OCI-LY7 (cell line): ENCODE measurements at regions not wholly inside any gene's neighbourhood (a gene's known extent, or its start where the extent isn't known, plus 50 kb on each side); places are given as distances from the start of the nearest gene placed in this dataset.

Experiments
- BruUV-seq: library from RNA; stranded (reverse); fragments of 400-500 nt; replicated peaks from 2 replicates; lab custom pipeline; 2021; lab: Mats Ljungman, UMichigan
- CTCF ChIA-PET: fragments of 300-600 bp; sonication (Branson Sonifier 250); formaldehyde crosslinking; loops from one replicate; lab custom pipeline; 2022; ENCODE audit warnings: antibody characterized with exemption; ENCODE audit not compliant: unreplicated experiment; lab: Charles Lee
- POLR2A ChIA-PET: fragments of 300-600 bp; sonication (Branson Sonifier 250); formaldehyde crosslinking; loops from one replicate; lab custom pipeline; 2022; ENCODE audit warnings: antibody characterized with exemption; lab: Charles Lee
- DNase-seq: peaks from one replicate; pipeline ENCODE4 v3.0.0-alpha.2; 2015; ENCODE audit warnings: low spot score
- H2AFZ ChIP-seq: fragments of 200-600 bp; sonication (generic), shearing (Covaris generic); 2 replicates; pipeline ENCODE4 v1.6.1; 2014; ENCODE audit warnings: mild to moderate bottlenecking, antibody characterized with exemption, low read length, moderate library complexity
- H3K27ac ChIP-seq: fragments of 200-600 bp; sonication (generic); 2 replicates; pipeline ENCODE4 v1.5.1; 2014; ENCODE audit warnings: mixed run types, low read depth, mild to moderate bottlenecking, moderate library complexity, low read length, inconsistent platforms; ENCODE audit not compliant: poor library complexity, severe bottlenecking
- H3K36me3 ChIP-seq: fragments of 200-600 bp; sonication (generic); 2 replicates; pipeline ENCODE4 v1.6.1; 2014; ENCODE audit warnings: mild to moderate bottlenecking, antibody characterized with exemption, low read length, moderate library complexity, mixed read lengths; ENCODE audit not compliant: insufficient read depth
- H3K4me1 ChIP-seq: fragments of 200-600 bp; sonication (generic); 2 replicates; pipeline ENCODE4 v1.5.1; 2014; ENCODE audit warnings: mild to moderate bottlenecking, low read length; ENCODE audit not compliant: insufficient read depth, poor library complexity, severe bottlenecking
- H3K4me2 ChIP-seq: fragments of 200-600 bp; sonication (generic); 2 replicates; pipeline ENCODE4 v1.6.1; 2014; ENCODE audit warnings: mild to moderate bottlenecking, low read length
- H3K4me3 ChIP-seq: fragments of 200-600 bp; sonication (generic); 2 replicates; pipeline ENCODE4 v1.5.1; 2014; ENCODE audit warnings: mild to moderate bottlenecking, low read depth, low read length; ENCODE audit not compliant: poor library complexity, severe bottlenecking
- H3K79me2 ChIP-seq: fragments of 200-600 bp; sonication (generic); 2 replicates; pipeline ENCODE4 v1.6.1; 2016; ENCODE audit warnings: low read depth, mild to moderate bottlenecking, low read length, moderate library complexity, mixed read lengths; ENCODE audit not compliant: insufficient read depth
- H3K9me2 ChIP-seq: fragments of 200-600 bp; sonication (generic); 2 replicates; pipeline ENCODE4 v1.6.1; 2016; ENCODE audit warnings: mild to moderate bottlenecking, low read length, mixed read lengths; ENCODE audit not compliant: insufficient read depth
- H3K9me3 ChIP-seq: fragments of 200-600 bp; sonication (generic); 2 replicates; pipeline ENCODE4 v1.6.1; 2014; ENCODE audit warnings: mild to moderate bottlenecking, mixed run types, low read length, mixed read lengths
- H4K20me1 ChIP-seq: fragments of 200-600 bp; sonication (generic); 2 replicates; pipeline ENCODE4 v1.6.1; 2014; ENCODE audit warnings: mild to moderate bottlenecking, antibody characterized with exemption, low read length, moderate library complexity, mixed read lengths; ENCODE audit not compliant: insufficient read depth
- EZH2phosphoT487 ChIP-seq: fragments of 200-600 bp; sonication (generic); IDR thresholded peaks from 2 replicates; pipeline ENCODE4 v1.6.1; 2018; ENCODE audit warnings: low read depth, borderline replicate concordance, mild to moderate bottlenecking, mixed run types, antibody characterized with exemption, low read length, moderate library complexity, mixed read lengths
- intact Hi-C: fragments of 100-400 bp; cut with micrococcal nuclease; formaldehyde crosslinking; loops from one replicate; pipeline ENCODE4 v1.10.0; 2022; ENCODE audit not compliant: unreplicated experiment
- TF ChIP-seq, protein P1 (sequence below): fragments of 200-600 bp; sonication (generic); conservative IDR thresholded peaks from 2 replicates; pipeline ENCODE4 v1.5.1; 2014; ENCODE audit warnings: mild to moderate bottlenecking, antibody characterized with exemption, low read length, moderate library complexity, mixed read lengths

DNA sequence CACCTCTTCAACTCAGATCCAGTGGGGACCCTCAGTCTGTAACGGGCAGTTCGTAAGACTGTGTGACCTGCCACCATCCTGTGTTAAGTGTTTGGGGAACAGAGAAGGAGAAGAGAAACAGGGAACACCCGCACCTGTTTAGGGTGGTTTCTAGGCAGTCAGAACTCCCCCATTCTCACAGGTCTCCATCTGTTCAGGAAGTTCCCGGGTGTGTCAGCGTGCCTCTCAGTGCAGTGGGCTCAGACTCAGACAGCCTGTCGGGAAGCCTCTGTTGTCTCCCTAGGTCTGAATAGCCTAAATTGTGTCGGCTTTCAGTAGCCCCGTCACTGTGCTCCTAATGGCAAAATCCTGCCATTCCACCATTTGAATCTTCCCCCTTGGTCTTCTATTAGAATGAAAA, 256.6 kb downstream of the LOXHD1 start:
- intact Hi-C loops, result no loop called here
- no peaks in the 10 kb centered on the region for H4K20me1 ChIP-seq
- H2AFZ ChIP-seq, result no peak overlapping the region
- TF ChIP-seq, protein P1, sequence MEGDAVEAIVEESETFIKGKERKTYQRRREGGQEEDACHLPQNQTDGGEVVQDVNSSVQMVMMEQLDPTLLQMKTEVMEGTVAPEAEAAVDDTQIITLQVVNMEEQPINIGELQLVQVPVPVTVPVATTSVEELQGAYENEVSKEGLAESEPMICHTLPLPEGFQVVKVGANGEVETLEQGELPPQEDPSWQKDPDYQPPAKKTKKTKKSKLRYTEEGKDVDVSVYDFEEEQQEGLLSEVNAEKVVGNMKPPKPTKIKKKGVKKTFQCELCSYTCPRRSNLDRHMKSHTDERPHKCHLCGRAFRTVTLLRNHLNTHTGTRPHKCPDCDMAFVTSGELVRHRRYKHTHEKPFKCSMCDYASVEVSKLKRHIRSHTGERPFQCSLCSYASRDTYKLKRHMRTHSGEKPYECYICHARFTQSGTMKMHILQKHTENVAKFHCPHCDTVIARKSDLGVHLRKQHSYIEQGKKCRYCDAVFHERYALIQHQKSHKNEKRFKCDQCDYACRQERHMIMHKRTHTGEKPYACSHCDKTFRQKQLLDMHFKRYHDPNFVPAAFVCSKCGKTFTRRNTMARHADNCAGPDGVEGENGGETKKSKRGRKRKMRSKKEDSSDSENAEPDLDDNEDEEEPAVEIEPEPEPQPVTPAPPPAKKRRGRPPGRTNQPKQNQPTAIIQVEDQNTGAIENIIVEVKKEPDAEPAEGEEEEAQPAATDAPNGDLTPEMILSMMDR, result no peak
- TF ChIP-seq EZH2phosphoT487, result no peak
- POLR2A ChIA-PET, result no interaction called here
- H3K36me3 ChIP-seq, result no peaks in the 10 kb centered on the region
- CTCF ChIA-PET, result no interaction called here
- DNase-seq, result no peak
- H3K9me2 ChIP-seq, result no peaks in the 10 kb centered on the region
- no peak overlapping the region for H3K27ac ChIP-seq
- H3K4me2 ChIP-seq, result no peak overlapping the region
- no TSS peak for BruUV-seq
- no peaks in the 10 kb centered on the region for H3K9me3 ChIP-seq
- no peaks in the 10 kb centered on the region for H3K4me1 ChIP-seq
- no peaks in the 10 kb centered on the region for H3K79me2 ChIP-seq
- no peak overlapping the region for H3K4me3 ChIP-seq

DNA sequence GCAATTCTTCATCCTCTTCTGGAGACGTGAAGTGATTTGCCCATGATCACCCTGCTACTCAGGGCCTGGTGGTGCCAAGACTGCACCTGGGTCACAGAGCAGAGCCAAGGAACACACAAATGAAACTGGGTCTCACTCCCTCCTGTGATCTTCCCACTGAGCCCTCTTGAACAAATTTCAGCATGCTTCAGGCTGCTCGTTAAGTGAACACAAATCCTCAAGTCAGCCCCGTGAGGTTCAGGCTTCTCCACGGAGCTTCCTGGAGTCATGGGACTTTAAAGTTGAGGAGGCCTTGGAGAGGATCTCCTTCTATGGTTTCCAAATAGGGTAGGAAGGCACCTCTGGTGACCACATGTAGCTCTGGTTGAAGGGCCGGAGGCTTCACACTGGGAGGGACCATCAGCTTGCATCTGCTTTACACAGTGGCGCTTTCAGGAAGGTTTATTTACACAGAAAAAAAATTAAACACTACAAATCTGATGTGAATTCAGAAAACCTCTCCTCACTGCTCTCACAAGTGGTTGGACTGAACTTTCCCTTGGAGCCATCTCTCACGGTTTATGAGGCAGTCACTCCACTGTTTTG, 255.4 kb downstream of the LOXHD1 start:
- no peaks in the 10 kb centered on the region for H3K9me2 ChIP-seq
- no TSS peak for BruUV-seq
- no peak for DNase-seq
- ChIA-PET POLR2A (no interaction called here), CTCF (no interaction called here)
- no peak overlapping the region for H3K4me2 ChIP-seq
- no peak overlapping the region for H3K27ac ChIP-seq
- H4K20me1 ChIP-seq, result no peaks in the 10 kb centered on the region
- H2AFZ ChIP-seq, result no peak overlapping the region
- H3K36me3 ChIP-seq, result no peaks in the 10 kb centered on the region
- no peak for TF ChIP-seq EZH2phosphoT487
- TF ChIP-seq, protein P1, result no peak
- H3K79me2 ChIP-seq, result no peaks in the 10 kb centered on the region
- intact Hi-C loops, result no loop called here
- H3K4me3 ChIP-seq, result no peak overlapping the region
- no peaks in the 10 kb centered on the region for H3K4me1 ChIP-seq
- no peaks in the 10 kb centered on the region for H3K9me3 ChIP-seq

DNA sequence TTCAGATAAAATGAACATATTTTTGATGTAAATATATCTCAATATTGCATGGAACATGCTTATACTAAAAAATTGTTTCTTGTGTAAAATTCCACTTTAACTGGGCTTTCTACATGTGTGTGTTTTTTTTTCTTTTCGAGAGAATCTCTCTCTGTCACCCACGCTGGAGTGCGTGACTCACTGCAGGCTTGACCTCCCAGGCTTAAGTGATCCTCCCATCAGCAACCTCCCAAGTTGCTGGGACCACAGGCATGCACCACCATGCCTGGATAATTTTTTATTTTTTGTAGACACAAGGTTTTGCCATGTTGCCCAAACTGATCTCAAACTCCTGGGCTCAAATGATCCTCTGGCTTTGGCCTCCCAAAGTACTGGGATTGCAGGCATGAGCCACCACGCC, 254.6 kb downstream of the LOXHD1 start:
- DNase-seq, result no peak
- ChIA-PET CTCF (no interaction called here), POLR2A (no interaction called here)
- no peaks in the 10 kb centered on the region for H4K20me1 ChIP-seq
- TF ChIP-seq, protein P1, result no peak
- no peak for TF ChIP-seq EZH2phosphoT487
- no peaks in the 10 kb centered on the region for H3K36me3 ChIP-seq
- H3K79me2 ChIP-seq, result no peaks in the 10 kb centered on the region
- no peaks in the 10 kb centered on the region for H3K9me2 ChIP-seq
- H3K9me3 ChIP-seq, result no peaks in the 10 kb centered on the region
- H3K27ac ChIP-seq, result no peak overlapping the region
- H3K4me2 ChIP-seq, result no peak overlapping the region
- no peak overlapping the region for H2AFZ ChIP-seq
- intact Hi-C loops, result no loop called here
- H3K4me1 ChIP-seq, result no peaks in the 10 kb centered on the region
- no TSS peak for BruUV-seq
- H3K4me3 ChIP-seq, result no peak overlapping the region
